Stimulated activated CD8-positive, alpha-beta memory T cell treated with anti-CD3 and anti-CD28 coated beads, Interleukin-12 subunit alpha, Interleukin-12 subunit beta, amount 100 ng/mL, for 24 hours (primary cell): ENCODE measurements at regions not wholly inside any gene's neighbourhood (a gene's known extent, or its start where the extent isn't known, plus 50 kb on each side); places are given as distances from the start of the nearest gene placed in this dataset.

Experiments used
- DNase-seq: peaks from one replicate; pipeline ENCODE4 v3.0.0-alpha.2; 2020; ENCODE audit errors: extremely low read depth

- no peak for DNase-seq
These were observed 293.0 kb downstream of the BTG1 start for GRCh38 chr12:91852634-91853033.

DNA sequence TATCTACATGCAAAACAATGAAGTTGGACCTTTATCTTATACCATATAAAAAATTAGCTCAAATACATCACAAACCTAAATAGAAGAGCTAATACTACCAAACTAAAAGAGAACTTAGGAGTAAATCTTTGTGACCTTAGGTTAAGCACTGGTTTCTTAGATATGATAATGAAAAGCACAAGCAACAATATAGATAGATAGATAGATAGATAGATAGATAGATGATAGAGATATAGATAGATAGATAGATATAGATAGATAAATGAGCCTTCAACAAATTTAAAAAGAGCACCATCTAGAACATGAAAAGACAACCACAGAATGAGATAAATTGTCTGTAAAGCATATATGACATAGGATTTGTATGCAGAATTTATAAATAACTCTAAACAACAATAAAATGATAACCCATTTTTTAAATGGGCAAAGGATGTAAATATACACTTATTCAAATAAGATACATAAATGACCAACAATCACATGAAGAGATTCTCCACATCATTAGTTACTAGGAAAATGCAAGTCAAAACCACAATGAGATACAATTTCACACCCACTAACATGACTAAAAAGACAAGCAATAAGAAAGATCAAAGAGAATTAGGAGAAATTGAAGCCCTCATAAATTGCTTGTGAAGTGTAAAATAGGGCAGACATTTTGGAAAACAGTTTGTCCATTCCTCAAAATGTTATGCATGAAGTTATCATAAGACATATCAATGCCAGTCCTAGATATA is 293.7 kb downstream of the BTG1 start:
- DNase-seq, result no peak

- no peak for DNase-seq
These were observed 299.1 kb downstream of the BTG1 start for GRCh38 chr12:91846466-91847055.

GRCh38 chr12:91845365-91845764 is 300.3 kb downstream of the BTG1 start:
- DNase-seq, result no peak

GRCh38 chr12:91841822-91842221 is 303.8 kb downstream of the BTG1 start:
- no peak for DNase-seq

GRCh38 chr12:91836696-91837095 is 308.9 kb downstream of the BTG1 start:
- DNase-seq, result no peak

GRCh38 chr12:91836264-91836663 is 309.4 kb downstream of the BTG1 start:
- DNase-seq, result no peak

DNA sequence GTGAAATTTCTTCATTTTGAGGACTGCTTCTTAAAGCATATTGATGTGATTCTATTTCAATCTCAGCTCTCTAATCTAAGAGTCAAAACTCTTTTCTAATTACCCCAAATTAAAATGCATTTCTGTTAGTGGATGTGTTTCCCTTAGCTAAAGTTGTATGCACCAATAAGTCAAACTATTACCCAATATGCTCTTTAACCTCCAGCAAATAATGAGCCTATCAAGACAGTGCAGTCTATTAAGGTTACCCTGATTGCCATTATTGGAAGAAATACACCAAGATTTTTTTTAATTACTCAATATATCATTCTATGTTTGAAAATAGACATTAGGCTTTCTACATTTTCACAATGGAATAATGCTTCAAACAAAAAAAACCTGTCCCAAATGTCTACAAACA is 310.0 kb downstream of the BTG1 start:
- no peak for DNase-seq

DNA sequence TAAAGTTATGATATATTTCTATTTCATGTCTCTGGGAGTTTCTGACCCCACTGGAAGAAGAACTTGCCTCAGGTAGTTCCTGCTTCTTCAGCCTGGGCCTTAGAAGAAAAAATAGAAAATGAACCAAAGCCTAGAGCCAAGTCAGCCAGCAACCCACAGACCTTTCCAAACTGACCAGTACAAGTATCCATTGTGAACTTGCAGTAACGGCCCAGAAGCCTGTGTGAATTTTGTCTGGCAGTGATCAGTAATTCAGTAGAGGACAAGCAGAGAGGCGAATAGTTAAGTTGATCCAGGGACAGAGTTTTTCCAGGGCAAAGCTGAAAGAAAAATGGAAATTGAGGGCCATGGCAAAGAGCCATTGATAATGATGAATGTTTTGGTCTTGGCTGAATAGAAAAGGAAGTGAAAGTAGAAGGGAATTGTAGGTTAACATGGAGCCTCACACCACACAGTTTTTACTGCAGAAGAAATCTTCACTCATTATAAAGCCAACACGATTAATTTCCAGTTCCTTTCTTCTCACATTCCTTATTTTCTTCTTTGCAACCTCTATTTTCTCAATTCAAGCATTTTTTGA is 311.8 kb downstream of the BTG1 start:
- no peak for DNase-seq

- DNase-seq, result no peak
These were observed 319.6 kb downstream of the BTG1 start for GRCh38 chr12:91825999-91826398.

GRCh38 chr12:91824991-91825390 is 320.7 kb downstream of the BTG1 start:
- DNase-seq, result no peak

GRCh38 chr12:91819132-91819447 is 326.6 kb downstream of the BTG1 start:
- no peak for DNase-seq

- DNase-seq, result no peak
These were observed 327.2 kb downstream of the BTG1 start for GRCh38 chr12:91818227-91819131.

DNA sequence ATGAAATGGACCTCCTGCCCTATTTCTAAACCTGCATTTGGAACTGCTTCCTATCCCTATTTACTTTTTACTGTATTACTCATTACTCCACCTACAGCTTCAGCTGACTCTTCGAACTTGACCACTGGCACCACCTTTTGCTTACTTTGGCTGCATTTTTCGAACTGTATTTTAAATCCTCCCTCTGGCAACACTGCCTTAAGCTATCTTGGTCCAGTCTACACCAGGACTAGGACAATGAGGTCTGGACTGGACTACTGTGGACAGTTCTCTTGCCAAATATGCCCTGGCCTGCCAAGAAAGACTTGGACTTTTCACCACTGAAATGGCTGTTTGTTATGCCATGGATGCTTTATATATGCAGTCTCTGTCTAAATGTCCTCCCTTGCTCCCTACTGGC is 328.1 kb downstream of the BTG1 start:
- no peak for DNase-seq

DNA sequence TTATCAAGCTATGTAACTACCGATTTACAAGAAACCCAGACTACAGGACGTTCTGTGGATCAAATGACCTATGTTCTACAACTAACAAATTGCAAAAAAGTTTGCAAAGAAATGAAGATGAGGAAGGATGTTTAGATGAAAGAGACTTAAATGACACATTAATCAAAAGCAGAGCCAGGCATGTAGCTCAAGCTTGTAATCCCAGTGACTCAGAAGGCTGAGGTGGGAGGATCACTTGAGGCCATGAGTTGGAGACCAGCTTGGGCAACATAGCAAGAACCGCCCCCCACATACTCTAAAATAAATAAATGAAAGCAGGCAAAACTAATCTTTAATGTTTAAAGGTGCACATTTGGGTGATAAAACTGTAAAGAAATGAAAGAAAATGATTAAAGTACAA is 331.9 kb downstream of the BTG1 start:
- no peak for DNase-seq

- DNase-seq, result peak; percentile 27
These were observed 334.0 kb downstream of the BTG1 start for GRCh38 chr12:91811481-91812287.

DNA sequence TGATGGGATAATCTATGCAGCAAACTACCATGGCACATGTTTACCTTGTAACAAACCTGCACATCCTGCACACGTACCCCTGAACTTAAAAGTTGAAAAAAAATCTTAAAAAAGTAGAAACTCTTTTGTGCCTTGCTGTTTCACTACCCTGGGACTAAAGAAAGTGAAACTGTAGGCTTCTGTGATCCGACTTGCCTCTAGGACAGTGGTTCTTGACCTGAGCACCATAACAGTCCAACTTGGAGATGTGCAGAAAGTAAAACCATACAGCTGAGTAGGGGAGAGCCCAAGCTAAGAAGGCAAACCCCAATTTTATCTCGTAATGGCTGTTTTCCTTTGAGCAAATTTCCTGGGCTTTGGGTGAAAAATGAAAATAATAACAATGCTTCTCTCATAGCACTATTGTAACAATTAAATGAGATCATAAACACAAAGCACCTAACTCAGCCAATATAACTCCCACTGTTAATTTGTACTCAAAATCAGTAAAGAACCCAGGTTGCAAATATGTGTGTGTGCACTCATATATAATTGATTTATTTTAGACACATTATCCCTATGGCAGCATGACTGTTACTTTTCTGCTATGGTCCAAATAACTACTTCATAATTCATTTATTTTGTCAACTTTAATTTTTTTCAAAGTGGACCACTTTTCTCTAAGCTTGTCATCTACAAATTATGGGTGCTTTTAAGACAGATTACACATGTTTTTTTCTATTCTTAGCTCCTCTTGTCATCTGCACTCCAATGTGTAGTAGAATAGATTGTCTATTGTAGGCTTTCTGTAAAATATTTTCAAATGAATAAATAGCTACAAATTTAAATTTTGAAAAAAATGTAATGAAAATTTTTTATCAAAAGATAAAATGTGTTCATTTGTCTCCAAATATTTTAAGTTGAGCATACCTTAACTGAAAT is 334.9 kb downstream of the BTG1 start:
- DNase-seq, result no peak

DNA sequence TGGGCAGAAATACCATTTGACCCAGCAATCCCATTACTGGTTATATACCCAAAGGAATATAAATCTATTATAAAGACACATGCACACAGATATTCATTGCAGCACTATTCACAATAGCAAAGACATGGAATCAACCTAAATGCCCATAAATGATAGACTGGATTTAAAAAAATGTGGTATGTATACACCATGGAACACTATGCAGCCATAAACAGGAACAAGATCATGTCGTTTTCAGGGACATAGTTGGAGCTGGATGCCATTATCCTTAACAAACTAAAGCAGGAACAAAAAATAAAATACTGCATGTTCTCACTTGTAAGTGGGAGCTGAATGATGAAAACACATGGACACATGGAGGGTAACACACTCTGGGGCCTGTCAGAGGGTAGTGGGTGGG is 335.6 kb downstream of the BTG1 start:
- DNase-seq, result no peak

DNA sequence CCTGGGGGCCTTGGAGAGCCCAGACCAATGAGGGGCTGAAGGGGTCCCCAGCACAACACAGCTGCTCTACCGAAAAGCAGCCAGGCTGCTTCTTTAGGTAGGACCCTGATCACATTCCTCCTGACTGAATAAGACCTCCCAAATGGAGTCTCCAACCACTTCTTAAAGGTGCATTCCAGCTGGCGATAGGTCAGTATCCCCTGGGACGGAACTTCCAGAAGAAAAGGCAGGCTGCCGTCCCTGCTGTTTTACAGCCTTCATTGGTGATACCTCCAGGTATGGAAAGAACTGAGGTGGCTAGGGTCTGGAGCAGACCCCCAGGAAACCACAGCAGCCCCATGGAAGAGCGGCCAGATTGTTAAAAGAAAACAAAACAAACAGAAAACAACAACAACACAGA is 340.6 kb downstream of the BTG1 start:
- no peak for DNase-seq

GRCh38 chr12:91804533-91804932 is 341.1 kb downstream of the BTG1 start:
- DNase-seq, result no peak

DNA sequence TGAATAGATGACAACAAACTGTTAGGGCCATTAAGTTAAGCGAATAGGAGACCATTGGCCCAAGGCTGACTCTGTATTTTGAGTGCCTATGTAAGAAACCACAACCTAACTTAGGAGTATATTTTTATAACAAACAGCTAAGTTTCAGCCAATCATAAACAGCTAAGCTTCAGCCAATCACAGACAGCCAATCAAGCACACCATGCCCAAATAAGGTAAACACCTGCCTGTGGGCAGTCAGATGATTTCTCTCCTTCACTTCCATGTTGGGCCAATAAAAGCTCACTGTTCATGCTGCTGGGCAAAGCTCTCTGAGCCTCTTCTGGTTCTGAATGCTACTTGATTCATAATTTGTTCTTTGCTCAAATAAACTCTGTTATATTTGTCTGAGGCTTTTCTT is 344.6 kb downstream of the BTG1 start:
- DNase-seq, result no peak
